OCI-LY1 (cell line): ENCODE measurements at regions not wholly inside any gene's neighbourhood (a gene's known extent, or its start where the extent isn't known, plus 50 kb on each side); places are given as distances from the start of the nearest gene placed in this dataset.

Source experiments
- EZH2 ChIP-seq: fragments of 200-600 bp; sonication (generic), shearing (Covaris generic); IDR thresholded peaks from 2 replicates; pipeline ENCODE4 v1.8.0; 2017; ENCODE audit warnings: borderline replicate concordance, mixed run types, mild to moderate bottlenecking, antibody characterized with exemption, low read length, moderate library complexity, mixed read lengths
- TF ChIP-seq, protein P1 (sequence below): fragments of 200-600 bp; sonication (generic), shearing (Covaris generic); IDR thresholded peaks from 2 replicates; pipeline ENCODE4 v1.5.1; 2017; ENCODE audit warnings: mild to moderate bottlenecking, antibody characterized with exemption, low read length, moderate library complexity, mixed read lengths

DNA sequence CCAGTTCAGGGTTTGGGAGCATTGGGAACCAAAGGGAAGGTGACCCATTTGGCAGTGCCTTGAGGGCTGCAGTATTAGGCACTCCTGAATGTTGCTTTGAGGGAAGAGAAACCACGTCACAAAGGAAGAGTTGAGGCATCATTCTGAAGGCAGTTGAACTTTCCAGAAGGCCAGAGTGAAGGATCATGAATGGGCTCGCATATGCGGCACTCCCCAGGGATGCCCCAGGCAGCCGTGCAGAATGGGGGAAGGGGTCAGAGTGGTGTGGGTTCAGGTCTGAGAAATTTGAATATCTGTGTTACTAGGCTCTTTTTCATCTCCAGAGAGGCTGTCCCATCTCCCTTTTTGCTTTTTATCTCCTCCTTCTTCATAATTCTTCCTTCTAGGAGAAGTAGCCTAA is 60.6 kb upstream of the HMHB1 start:
- TF ChIP-seq, protein P1, sequence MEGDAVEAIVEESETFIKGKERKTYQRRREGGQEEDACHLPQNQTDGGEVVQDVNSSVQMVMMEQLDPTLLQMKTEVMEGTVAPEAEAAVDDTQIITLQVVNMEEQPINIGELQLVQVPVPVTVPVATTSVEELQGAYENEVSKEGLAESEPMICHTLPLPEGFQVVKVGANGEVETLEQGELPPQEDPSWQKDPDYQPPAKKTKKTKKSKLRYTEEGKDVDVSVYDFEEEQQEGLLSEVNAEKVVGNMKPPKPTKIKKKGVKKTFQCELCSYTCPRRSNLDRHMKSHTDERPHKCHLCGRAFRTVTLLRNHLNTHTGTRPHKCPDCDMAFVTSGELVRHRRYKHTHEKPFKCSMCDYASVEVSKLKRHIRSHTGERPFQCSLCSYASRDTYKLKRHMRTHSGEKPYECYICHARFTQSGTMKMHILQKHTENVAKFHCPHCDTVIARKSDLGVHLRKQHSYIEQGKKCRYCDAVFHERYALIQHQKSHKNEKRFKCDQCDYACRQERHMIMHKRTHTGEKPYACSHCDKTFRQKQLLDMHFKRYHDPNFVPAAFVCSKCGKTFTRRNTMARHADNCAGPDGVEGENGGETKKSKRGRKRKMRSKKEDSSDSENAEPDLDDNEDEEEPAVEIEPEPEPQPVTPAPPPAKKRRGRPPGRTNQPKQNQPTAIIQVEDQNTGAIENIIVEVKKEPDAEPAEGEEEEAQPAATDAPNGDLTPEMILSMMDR: no peak
- no peak for TF ChIP-seq EZH2
